Liver (tissue), 8 donors: ENCODE measurements at regions not wholly inside any gene's neighbourhood (a gene's known extent, or its start where the extent isn't known, plus 50 kb on each side); places are given as distances from the start of the nearest gene placed in this dataset.

Experiments used
- DNase-seq: peaks from one replicate; pipeline ENCODE4 v3.0.0-alpha.2; 2017; ENCODE audit warnings: low spot score
- H3K27ac ChIP-seq, 2 donors: one replicate each; pipeline ENCODE4 v1.7.0; 2013; ENCODE audit warnings: inconsistent platforms in 2 of 2, low read length in 2 of 2, control low read depth in 1 of 2, low read depth in 1 of 2, mild to moderate bottlenecking in 1 of 2
- H3K27me3 ChIP-seq, 4 donors: one replicate each; pipeline versions ENCODE4 v1.6.1 to v1.7.0; 2013; ENCODE audit warnings: low read length in 3 of 4, inconsistent platforms in 1 of 4, mild to moderate bottlenecking in 1 of 4, moderate library complexity in 1 of 4; ENCODE audit not compliant: control insufficient read depth in 4 of 4, insufficient read depth in 4 of 4
- H3K36me3 ChIP-seq, 4 donors: one replicate each; pipeline versions ENCODE4 v1.6.1 to v1.7.0; 2013; ENCODE audit warnings: low read length in 3 of 4, mild to moderate bottlenecking in 3 of 4, low read depth in 1 of 4, moderate library complexity in 1 of 4; ENCODE audit not compliant: control insufficient read depth in 4 of 4, insufficient read depth in 3 of 4
- H3K4me1 ChIP-seq, 4 donors: one replicate each; pipeline versions ENCODE4 v1.6.1 to v1.7.0; 2013; ENCODE audit warnings: low read length in 3 of 4, mild to moderate bottlenecking in 3 of 4, moderate library complexity in 1 of 4; ENCODE audit not compliant: control insufficient read depth in 4 of 4, insufficient read depth in 4 of 4
- H3K4me3 ChIP-seq, 3 donors: one replicate each; pipeline versions ENCODE4 v1.6.1 to v1.7.0; 2013; ENCODE audit warnings: low read length in 3 of 3, control low read depth in 1 of 3, low read depth in 1 of 3, mild to moderate bottlenecking in 1 of 3
- H3K9ac ChIP-seq, 2 donors: one replicate each; pipeline ENCODE4 v1.7.0; 2013; ENCODE audit warnings: low read length in 2 of 2, mild to moderate bottlenecking in 2 of 2, moderate library complexity in 2 of 2, control low read depth in 1 of 2, low read depth in 1 of 2
- H3K9me3 ChIP-seq, 4 donors: one replicate each; pipeline versions ENCODE4 v1.6.1 to v1.7.0; 2013; ENCODE audit warnings: low read length in 3 of 4; ENCODE audit not compliant: control insufficient read depth in 4 of 4
- CTCF ChIP-seq: fragments of 150-350 bp; IDR thresholded peaks from 2 replicates; pipeline ENCODE4 v1.5.1; 2017; ENCODE audit warnings: improper control_type of control experiment, low read depth, low read length; ENCODE audit not compliant: missing input control
- EGR1 ChIP-seq, 2 donors: IDR thresholded peaks; 2 replicates each; pipeline ENCODE4 v1.6.1; 2016 to 2018; ENCODE audit warnings: antibody characterized with exemption in 2 of 2, low read depth in 2 of 2
- FOXA2 ChIP-seq: IDR thresholded peaks from 2 replicates; pipeline ENCODE4 v1.6.1; 2016; ENCODE audit warnings: antibody characterized with exemption
- GABPA ChIP-seq, 2 donors: IDR thresholded peaks in 1 of 2; conservative IDR thresholded peaks in 1 of 2; 2 replicates each; pipeline ENCODE4 v1.6.1; 2016; ENCODE audit warnings: antibody characterized with exemption in 2 of 2, mild to moderate bottlenecking in 1 of 2, moderate library complexity in 1 of 2
- HNF4A ChIP-seq, 2 donors: conservative IDR thresholded peaks; 2 replicates each; pipeline ENCODE4 v1.6.1; 2016; ENCODE audit warnings: antibody characterized with exemption in 2 of 2, mild to moderate bottlenecking in 2 of 2
- HNF4G ChIP-seq: IDR thresholded peaks from 2 replicates; pipeline ENCODE4 v1.6.1; 2016; ENCODE audit warnings: antibody characterized with exemption
- JUND ChIP-seq, 2 donors: IDR thresholded peaks; 2 replicates each; pipeline ENCODE4 v1.6.1; 2016; ENCODE audit warnings: antibody characterized with exemption in 2 of 2
- NR2F2 ChIP-seq: IDR thresholded peaks from 2 replicates; pipeline ENCODE4 v1.6.1; 2016; ENCODE audit warnings: antibody characterized with exemption
- RAD21 ChIP-seq, 2 donors: IDR thresholded peaks; 2 replicates each; pipeline ENCODE4 v1.6.1; 2016; ENCODE audit warnings: antibody characterized with exemption in 2 of 2, mild to moderate bottlenecking in 2 of 2
- REST ChIP-seq: IDR thresholded peaks from 2 replicates; pipeline ENCODE4 v1.6.1; 2016; ENCODE audit warnings: antibody characterized with exemption, mild to moderate bottlenecking
- RXRA ChIP-seq, 2 donors: IDR thresholded peaks; 2 replicates each; pipeline ENCODE4 v1.6.1; 2017 to 2018; ENCODE audit warnings: antibody characterized with exemption in 2 of 2, mild to moderate bottlenecking in 1 of 2
- SP1 ChIP-seq: IDR thresholded peaks from 2 replicates; pipeline ENCODE4 v1.6.1; 2018; ENCODE audit warnings: antibody characterized with exemption, mild to moderate bottlenecking
- TAF1 ChIP-seq: conservative IDR thresholded peaks from 2 replicates; pipeline ENCODE4 v1.6.1; 2016; ENCODE audit warnings: antibody characterized with exemption, mild to moderate bottlenecking
- YY1 ChIP-seq: IDR thresholded peaks from 2 replicates; pipeline ENCODE4 v1.6.1; 2016; ENCODE audit warnings: antibody characterized with exemption, mild to moderate bottlenecking
- ZBTB33 ChIP-seq: IDR thresholded peaks from 2 replicates; pipeline ENCODE4 v1.6.1; 2016; ENCODE audit warnings: antibody characterized with exemption
- WGBS: extraction: QIAGEN DNeasy Blood & Tissue Kit; methylation state at CpG from one replicate; pipeline ENCODE4 v1.1.7; 2013; 5-methylcytosine and 5-hydroxymethylcytosine counted together
- TF ChIP-seq, protein P1 (sequence below): IDR thresholded peaks from 2 replicates; pipeline ENCODE4 v1.6.1; 2016; ENCODE audit warnings: antibody characterized with exemption
- donor health status: healthy.
- donor health status: healthy.
- donor health status: healthy.
- donor health status: healthy.
- donor health status: healthy.

DNA sequence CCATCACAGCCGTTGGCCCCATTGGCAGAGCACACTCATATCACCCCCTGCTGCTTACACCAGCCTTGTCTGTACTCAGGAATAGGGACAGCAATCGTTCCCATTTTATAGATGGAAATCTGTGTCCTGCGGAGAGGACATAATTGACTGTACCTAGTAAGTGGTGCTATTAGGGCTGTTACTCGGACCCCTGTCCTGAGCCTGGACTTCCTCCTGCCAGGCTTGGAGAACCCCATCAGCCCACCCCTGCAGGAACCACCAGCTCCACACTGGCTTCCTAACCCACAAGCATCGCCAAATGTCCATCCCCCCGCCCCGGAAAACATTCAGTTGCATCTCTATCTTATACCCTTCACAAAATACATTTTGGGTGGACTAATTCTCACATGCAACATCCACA is 139.8 kb upstream of the RET start:
- H3K4me1 ChIP-seq: peaks cover 3 to 13% (median 10%) of the 10 kb centered on the region in 4 donors
- H3K27me3 ChIP-seq: peaks cover 0 to 4% (median 0%) of the 10 kb centered on the region in 4 donors
- no peak overlapping the region for H3K4me3 ChIP-seq
- TF ChIP-seq EGR1 (IDR thresholded peaks at IDR 0.05; ENCODE audit: low read depth in 2 of 2) (no peak), SP1 (no peak), JUND (IDR thresholded peaks at IDR 0.05) (no peak), HNF4G (no peak), ZBTB33 (no peak), CTCF (no peak), NR2F2 (no peak), YY1 (no peak), GABPA (IDR thresholded peaks at IDR 0.05 in 1 of 2, conservative IDR thresholded peaks at IDR 0.05 in 1 of 2) (no peak), REST (no peak), RXRA (IDR thresholded peaks at IDR 0.05) (no peak)
- H3K27ac ChIP-seq: no peak overlapping the region
- no peaks in the 10 kb centered on the region for H3K36me3 ChIP-seq
- no peaks in the 10 kb centered on the region for H3K9me3 ChIP-seq
- WGBS: 83% methylated on average over 7 of the region's 7 CpGs
- no peak for DNase-seq
- no peak overlapping the region for H3K9ac ChIP-seq

- Histone ChIP-seq H3K27me3 (peaks cover 0 to 4% (median 0%) of the 10 kb centered on the region in 4 donors), H3K27ac (no peak overlapping the region), H3K36me3 (no peaks in the 10 kb centered on the region), H3K4me3 (no peak overlapping the region), H3K4me1 (peaks cover 3 to 13% (median 10%) of the 10 kb centered on the region in 4 donors), H3K9me3 (no peaks in the 10 kb centered on the region), H3K9ac (no peak overlapping the region)
- WGBS: 75% methylated on average over 8 of the region's 8 CpGs
- no peak for DNase-seq
- TF ChIP-seq HNF4A (conservative IDR thresholded peaks at IDR 0.05) (no peak), RXRA (IDR thresholded peaks at IDR 0.05) (no peak), FOXA2 (no peak), GABPA (IDR thresholded peaks at IDR 0.05 in 1 of 2, conservative IDR thresholded peaks at IDR 0.05 in 1 of 2) (no peak), RAD21 (IDR thresholded peaks at IDR 0.05) (no peak), CTCF (no peak), JUND (IDR thresholded peaks at IDR 0.05) (no peak), TAF1 (no peak), HNF4G (no peak), ZBTB33 (no peak), SP1 (no peak), EGR1 (IDR thresholded peaks at IDR 0.05; ENCODE audit: low read depth in 2 of 2) (no peak), YY1 (no peak)
- TF ChIP-seq, protein P1, sequence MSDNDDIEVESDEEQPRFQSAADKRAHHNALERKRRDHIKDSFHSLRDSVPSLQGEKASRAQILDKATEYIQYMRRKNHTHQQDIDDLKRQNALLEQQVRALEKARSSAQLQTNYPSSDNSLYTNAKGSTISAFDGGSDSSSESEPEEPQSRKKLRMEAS: no peak
Measured at GRCh38 chr10:42937649-42938180, 139.2 kb upstream of the RET start.
